BE2C (cell line): ENCODE measurements at regions not wholly inside any gene's neighbourhood (a gene's known extent, or its start where the extent isn't known, plus 50 kb on each side); places are given as distances from the start of the nearest gene placed in this dataset.

ENCODE experiments used
- DNase-seq: peaks from one replicate; pipeline ENCODE4 v3.0.0-alpha.2; 2020
- H3K27me3 ChIP-seq: fragments of 250-450 bp; sonication (Bioruptor Pico); 2 replicates; pipeline ENCODE4 v1.5.1; 2020; ENCODE audit warnings: mild to moderate bottlenecking
- H3K36me3 ChIP-seq: fragments of 250-450 bp; sonication (Bioruptor Pico); 2 replicates; pipeline ENCODE4 v1.5.1; 2020; ENCODE audit warnings: mild to moderate bottlenecking
- H3K4me1 ChIP-seq: fragments of 250-450 bp; sonication (Bioruptor Pico); 2 replicates; pipeline ENCODE4 v1.5.1; 2020
- H3K4me3 ChIP-seq: 2 replicates; pipeline ENCODE4 v1.5.1; 2011; ENCODE audit warnings: low read depth, low read length
- H3K9me3 ChIP-seq: fragments of 250-450 bp; sonication (Bioruptor Pico); 2 replicates; pipeline ENCODE4 v1.5.1; 2020
- TF ChIP-seq, protein P1 (sequence below): IDR thresholded peaks from 2 replicates; pipeline ENCODE4 v1.5.1; 2012; ENCODE audit warnings: mild to moderate bottlenecking, low read depth, low read length

DNA sequence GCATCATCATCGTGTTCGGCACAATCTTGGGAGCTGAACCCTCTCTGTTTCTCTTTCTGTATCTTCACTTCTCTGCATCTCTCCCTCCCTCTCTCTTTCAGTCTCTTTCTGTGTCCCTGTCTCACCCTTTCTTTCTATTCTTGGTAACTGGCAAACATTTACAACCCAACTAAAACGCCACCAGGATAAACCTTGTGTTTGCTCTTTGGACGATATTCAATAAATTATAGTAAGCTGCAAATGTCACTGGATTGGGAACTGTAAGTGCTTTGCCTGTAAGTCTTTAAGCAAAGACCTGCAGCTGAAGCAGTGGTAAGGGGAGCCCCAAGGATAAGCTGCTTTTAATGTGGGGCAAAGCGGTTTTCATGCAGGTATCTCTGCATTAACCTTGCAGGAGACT lies 558.0 kb upstream of the MKI67 start:
- Histone ChIP-seq H3K27me3 (no peaks in the 10 kb centered on the region), H3K4me3 (no peak overlapping the region), H3K9me3 (no peaks in the 10 kb centered on the region), H3K4me1 (no peaks in the 10 kb centered on the region), H3K36me3 (no peaks in the 10 kb centered on the region)
- DNase-seq, result no peak
- TF ChIP-seq, protein P1, sequence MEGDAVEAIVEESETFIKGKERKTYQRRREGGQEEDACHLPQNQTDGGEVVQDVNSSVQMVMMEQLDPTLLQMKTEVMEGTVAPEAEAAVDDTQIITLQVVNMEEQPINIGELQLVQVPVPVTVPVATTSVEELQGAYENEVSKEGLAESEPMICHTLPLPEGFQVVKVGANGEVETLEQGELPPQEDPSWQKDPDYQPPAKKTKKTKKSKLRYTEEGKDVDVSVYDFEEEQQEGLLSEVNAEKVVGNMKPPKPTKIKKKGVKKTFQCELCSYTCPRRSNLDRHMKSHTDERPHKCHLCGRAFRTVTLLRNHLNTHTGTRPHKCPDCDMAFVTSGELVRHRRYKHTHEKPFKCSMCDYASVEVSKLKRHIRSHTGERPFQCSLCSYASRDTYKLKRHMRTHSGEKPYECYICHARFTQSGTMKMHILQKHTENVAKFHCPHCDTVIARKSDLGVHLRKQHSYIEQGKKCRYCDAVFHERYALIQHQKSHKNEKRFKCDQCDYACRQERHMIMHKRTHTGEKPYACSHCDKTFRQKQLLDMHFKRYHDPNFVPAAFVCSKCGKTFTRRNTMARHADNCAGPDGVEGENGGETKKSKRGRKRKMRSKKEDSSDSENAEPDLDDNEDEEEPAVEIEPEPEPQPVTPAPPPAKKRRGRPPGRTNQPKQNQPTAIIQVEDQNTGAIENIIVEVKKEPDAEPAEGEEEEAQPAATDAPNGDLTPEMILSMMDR, result no peak

- Histone ChIP-seq H3K9me3 (no peaks in the 10 kb centered on the region), H3K36me3 (no peaks in the 10 kb centered on the region), H3K4me3 (no peak overlapping the region), H3K27me3 (no peaks in the 10 kb centered on the region), H3K4me1 (no peaks in the 10 kb centered on the region)
- TF ChIP-seq, protein P1, result no peak
- DNase-seq, result no peak
Observed at GRCh38 chr10:128686630-128687278, 560.5 kb upstream of the MKI67 start.

GRCh38 chr10:128687408-128687807 lies 561.2 kb upstream of the MKI67 start:
- H3K36me3 ChIP-seq, result no peaks in the 10 kb centered on the region
- no peak overlapping the region for H3K4me3 ChIP-seq
- no peak for DNase-seq
- no peaks in the 10 kb centered on the region for H3K27me3 ChIP-seq
- H3K4me1 ChIP-seq, result no peaks in the 10 kb centered on the region
- no peaks in the 10 kb centered on the region for H3K9me3 ChIP-seq
- TF ChIP-seq, protein P1, result no peak

- no peak for DNase-seq
- no peaks in the 10 kb centered on the region for H3K4me1 ChIP-seq
- no peak overlapping the region for H3K4me3 ChIP-seq
- no peaks in the 10 kb centered on the region for H3K27me3 ChIP-seq
- no peaks in the 10 kb centered on the region for H3K36me3 ChIP-seq
- H3K9me3 ChIP-seq, result no peaks in the 10 kb centered on the region
- TF ChIP-seq, protein P1, result no peak
Observed at GRCh38 chr10:128687927-128688549, 561.8 kb upstream of the MKI67 start.

DNA sequence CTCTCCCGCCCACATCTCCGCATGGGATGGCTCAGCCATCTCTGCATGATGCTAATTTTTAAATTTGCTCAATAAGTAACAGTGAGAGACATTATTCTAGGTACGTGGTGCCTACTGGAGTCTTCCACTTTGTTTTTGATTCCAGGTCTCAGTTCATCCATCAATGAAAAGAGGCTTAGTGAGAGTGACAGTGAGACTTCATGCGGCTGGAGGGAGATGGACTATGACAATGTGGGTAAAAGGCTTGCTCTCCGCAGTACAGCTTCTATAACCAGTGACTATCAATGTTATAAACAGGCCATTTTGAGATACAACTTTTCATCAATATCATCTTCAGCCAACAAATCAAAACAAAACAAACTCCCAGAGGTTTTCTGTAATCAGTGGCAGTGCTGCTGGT lies 563.4 kb upstream of the MKI67 start:
- Histone ChIP-seq H3K9me3 (no peaks in the 10 kb centered on the region), H3K36me3 (no peaks in the 10 kb centered on the region), H3K27me3 (no peaks in the 10 kb centered on the region), H3K4me1 (no peaks in the 10 kb centered on the region), H3K4me3 (no peak overlapping the region)
- TF ChIP-seq, protein P1, result no peak
- no peak for DNase-seq

DNA sequence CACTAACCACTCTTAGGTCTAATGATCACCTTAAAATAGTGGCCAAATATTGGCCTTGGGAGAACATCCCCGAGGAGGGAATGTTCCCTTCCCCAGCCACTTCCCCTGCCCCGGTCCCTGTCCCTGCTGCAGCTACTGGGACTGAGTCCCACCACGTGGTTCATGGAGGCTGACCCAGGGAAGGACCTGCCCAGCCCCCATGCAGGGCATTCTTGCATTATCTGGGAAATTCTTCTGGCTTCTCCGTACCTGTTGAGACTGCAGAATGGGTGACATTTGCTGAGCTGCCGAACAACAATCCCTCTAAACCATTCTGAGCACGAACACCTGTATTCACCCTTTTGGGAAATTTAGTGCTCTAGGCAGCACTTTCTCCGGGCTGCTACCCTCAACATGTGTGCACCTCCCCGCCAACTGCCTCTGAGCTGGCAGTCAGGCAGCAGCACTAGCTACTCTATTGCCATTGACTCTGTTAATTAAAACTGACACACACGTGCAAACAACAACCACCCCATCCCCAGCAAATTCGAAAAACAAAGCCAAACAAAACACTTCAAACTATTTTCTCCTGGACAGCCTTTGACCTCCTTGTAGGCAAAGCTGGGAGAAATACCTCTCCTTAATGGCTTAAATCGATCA lies 567.4 kb upstream of the MKI67 start:
- Histone ChIP-seq H3K27me3 (no peaks in the 10 kb centered on the region), H3K9me3 (no peaks in the 10 kb centered on the region), H3K36me3 (no peaks in the 10 kb centered on the region), H3K4me1 (no peaks in the 10 kb centered on the region), H3K4me3 (no peak overlapping the region)
- no peak for DNase-seq
- TF ChIP-seq, protein P1, result no peak
